ENCODE measurements at regions not wholly inside any gene's neighbourhood (a gene's known extent, or its start where the extent isn't known, plus 50 kb on each side); places are given as distances from the start of the nearest gene placed in this dataset.

DNA sequence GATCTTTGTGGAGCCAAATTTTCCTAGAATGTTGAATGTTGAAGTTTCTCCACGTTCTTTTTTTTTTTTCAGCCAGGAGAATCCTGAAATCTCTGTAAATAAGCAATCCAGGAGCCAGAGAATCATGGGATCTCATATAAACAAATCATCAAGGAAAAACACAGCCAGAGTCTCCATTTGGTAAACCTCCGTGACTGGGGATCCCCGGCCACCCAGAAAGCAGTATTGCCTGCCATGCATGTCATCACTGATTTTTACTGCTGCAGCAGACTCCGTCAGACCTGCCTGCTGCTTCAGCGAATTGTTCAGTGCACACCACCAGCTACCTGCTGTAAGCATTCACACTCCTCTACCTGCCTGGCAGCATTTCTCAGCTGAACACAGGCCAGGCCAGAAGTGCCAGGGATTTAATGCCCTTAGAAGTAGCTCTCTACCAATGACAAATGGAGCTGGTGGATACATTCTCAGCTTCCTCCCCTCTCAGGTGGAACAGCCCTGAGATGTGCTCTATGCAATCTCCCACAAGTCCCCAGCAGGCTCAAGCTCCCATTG, 158.6 kb downstream of the CYLD start:
- no peak overlapping the region for H3K4me3 ChIP-seq (replicated peaks; ENCODE audit: low read depth, low read length)
- DNase-seq (ENCODE audit: extremely low read depth, low read depth), result no peak
- TF ChIP-seq, protein P1, sequence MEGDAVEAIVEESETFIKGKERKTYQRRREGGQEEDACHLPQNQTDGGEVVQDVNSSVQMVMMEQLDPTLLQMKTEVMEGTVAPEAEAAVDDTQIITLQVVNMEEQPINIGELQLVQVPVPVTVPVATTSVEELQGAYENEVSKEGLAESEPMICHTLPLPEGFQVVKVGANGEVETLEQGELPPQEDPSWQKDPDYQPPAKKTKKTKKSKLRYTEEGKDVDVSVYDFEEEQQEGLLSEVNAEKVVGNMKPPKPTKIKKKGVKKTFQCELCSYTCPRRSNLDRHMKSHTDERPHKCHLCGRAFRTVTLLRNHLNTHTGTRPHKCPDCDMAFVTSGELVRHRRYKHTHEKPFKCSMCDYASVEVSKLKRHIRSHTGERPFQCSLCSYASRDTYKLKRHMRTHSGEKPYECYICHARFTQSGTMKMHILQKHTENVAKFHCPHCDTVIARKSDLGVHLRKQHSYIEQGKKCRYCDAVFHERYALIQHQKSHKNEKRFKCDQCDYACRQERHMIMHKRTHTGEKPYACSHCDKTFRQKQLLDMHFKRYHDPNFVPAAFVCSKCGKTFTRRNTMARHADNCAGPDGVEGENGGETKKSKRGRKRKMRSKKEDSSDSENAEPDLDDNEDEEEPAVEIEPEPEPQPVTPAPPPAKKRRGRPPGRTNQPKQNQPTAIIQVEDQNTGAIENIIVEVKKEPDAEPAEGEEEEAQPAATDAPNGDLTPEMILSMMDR (IDR thresholded peaks at IDR 0.05; ENCODE audit: low read depth, low read length, missing control alignments), result no peak

DNA sequence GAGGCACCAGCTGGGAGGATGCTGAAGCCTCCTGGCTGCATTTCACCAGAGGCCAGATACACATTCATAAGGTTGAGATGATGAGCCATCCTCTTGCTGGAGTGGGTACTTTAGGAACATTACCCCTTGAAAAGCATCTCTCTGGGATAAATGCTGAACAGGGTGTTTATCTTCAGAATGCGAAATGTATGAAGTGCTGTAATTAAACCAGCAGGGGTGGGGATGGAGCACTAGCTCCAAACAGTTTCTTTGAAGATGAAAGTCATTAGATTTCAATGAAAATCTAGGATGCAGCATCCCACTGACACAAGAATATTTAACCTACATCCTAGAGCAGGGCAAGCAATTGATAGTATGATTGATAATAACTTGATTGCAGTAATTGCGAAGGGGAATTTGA, 158.1 kb downstream of the CYLD start:
- no peak overlapping the region for H3K4me3 ChIP-seq (replicated peaks; ENCODE audit: low read depth, low read length)
- no peak for DNase-seq (ENCODE audit: extremely low read depth, low read depth)
- TF ChIP-seq, protein P1 (IDR thresholded peaks at IDR 0.05; ENCODE audit: low read depth, low read length, missing control alignments), result no peak

DNA sequence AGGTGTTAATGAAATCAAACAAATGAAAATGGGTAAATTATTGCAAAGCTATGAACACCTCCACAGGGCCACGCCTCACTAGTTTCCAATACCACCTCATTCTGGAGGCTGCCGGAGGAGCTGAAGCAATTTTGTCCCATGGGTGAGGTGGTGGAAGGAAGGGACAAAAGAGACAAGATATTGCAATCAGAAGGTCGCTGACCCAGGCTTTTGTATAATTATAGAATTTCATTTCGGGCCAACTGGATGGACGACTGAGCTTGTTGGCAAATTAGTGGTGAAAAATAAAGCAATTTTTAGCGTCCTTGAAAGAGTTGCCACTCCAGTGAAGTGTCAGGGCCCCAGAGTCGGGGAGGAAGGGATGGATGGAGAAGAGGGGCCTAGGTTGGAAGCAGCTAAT, 147.9 kb downstream of the CYLD start:
- H3K4me3 ChIP-seq (replicated peaks; ENCODE audit: low read depth, low read length), result no peak overlapping the region
- TF ChIP-seq, protein P1 (IDR thresholded peaks at IDR 0.05; ENCODE audit: low read depth, low read length, missing control alignments), result no peak
- DNase-seq (ENCODE audit: extremely low read depth, low read depth), result no peak

DNA sequence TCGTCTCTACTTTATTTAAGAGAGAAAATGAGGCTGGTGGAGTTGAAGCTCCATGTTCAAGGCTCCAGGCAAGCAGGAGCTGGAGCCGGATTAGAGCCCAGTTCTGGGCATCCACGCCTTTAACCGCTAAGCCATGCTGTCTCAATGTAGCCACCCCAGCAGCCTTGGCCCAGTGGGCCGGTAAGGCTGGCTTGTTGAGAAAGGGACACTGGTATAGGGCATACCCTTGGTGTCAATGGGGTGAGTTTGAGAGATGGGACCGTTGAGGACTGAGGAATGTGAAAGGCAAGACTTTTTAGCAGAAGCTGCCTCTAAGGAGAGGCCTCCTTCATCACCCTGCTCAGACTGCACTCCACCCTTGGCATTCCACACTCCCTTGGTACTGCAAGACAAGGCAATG, 147.4 kb downstream of the CYLD start:
- no peak overlapping the region for H3K4me3 ChIP-seq (replicated peaks; ENCODE audit: low read depth, low read length)
- DNase-seq (ENCODE audit: extremely low read depth, low read depth), result no peak
- TF ChIP-seq, protein P1 (IDR thresholded peaks at IDR 0.05; ENCODE audit: low read depth, low read length, missing control alignments), result no peak

DNA sequence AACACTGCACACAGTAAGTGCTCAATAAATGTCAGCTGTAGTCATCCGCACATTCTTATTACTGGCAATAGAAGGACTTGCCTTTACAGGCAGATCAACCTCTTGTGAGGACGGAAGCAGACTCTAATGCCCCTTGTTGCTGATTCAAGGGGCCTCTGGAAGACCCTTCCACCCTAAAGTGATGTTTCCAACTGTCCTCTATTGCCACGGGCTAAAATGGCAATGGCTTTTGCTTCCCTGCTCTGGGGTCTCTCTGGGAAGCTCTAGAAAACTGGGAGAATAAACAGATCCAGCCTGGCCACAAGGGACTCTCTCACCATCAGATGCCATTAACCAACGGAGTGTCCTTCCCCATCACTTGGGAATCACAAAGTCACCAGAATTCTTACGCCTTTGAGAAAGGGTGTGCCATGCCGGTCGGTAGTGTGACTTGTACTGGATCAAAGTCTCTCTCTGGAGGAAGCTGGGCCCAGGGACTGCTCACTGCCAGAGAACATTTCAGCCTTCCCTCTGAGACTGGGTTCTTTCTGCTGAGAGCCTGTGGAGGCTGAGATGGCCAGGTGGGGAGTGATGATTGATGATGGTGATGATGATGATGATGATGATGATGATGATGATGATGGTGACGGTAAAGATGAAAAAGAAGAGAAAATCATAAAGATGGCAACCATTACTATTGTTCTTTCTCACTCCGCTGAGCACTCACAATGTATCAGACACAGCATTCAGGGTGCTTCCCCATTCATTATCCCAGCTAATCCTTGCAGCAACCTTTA, 146.8 kb downstream of the CYLD start:
- TF ChIP-seq, protein P1 (IDR thresholded peaks at IDR 0.05; ENCODE audit: low read depth, low read length, missing control alignments), result no peak
- no peak overlapping the region for H3K4me3 ChIP-seq (replicated peaks; ENCODE audit: low read depth, low read length)
- no peak for DNase-seq (ENCODE audit: extremely low read depth, low read depth)

DNA sequence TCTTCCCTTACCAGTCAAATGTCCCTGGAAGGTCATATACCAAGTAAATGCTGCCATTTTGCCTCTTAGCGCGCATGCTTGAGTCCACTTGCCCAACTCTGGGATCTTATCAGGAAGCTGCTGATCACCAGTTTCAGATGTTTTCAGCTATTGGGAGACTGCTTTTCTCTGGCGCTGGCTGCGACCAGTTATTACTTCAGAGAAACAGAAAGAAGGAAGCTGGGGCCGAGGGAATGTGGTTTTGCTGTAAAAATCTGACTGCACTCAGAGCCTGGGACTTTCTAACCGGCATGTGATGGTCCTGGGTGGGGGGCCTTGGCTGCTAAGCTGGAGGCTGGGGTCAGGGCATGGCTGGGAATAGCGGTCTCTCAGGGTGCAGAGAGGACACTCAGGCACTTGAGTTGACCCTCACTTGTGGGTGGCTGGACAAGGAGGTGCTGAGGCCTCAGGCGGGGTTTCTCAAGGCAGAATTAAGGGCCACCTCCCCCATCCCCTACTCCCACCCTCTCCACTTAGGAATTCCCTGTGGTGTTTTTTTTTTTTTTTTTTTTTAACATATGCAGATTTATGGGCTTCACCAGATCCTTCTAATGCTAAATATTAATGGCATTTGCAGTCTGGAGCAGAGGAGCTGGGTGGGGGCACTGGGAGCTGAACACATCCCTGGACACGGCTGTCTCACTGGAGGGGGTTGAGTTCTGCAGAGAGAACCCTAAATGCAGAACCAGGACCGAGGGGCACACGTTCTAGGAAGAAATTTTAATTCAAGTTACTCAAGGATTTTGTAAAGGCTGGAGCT, 145.8 kb downstream of the CYLD start:
- no peak overlapping the region for H3K4me3 ChIP-seq (replicated peaks; ENCODE audit: low read depth, low read length)
- TF ChIP-seq, protein P1 (IDR thresholded peaks at IDR 0.05; ENCODE audit: low read depth, low read length, missing control alignments), result no peak
- DNase-seq (ENCODE audit: extremely low read depth, low read depth), result no peak
